PC-3 (cell line): ENCODE measurements at regions not wholly inside any gene's neighbourhood (a gene's known extent, or its start where the extent isn't known, plus 50 kb on each side); places are given as distances from the start of the nearest gene placed in this dataset.

Experiments used
- CTCF ChIP-seq: fragments of 300-600 bp; sonication (generic); conservative IDR thresholded peaks from 2 replicates; pipeline ENCODE4 v1.5.1; 2017; ENCODE audit warnings: antibody characterized with exemption, low read depth, mild to moderate bottlenecking, low read length
- EZH2 ChIP-seq: fragments of 300-600 bp; sonication (generic); IDR thresholded peaks from one replicate; pipeline ENCODE4 v1.6.1; 2017; ENCODE audit warnings: antibody characterized with exemption, mild to moderate bottlenecking, low read length; ENCODE audit not compliant: unreplicated experiment

GRCh38 chr18:78929516-78929915 is 50.1 kb upstream of the SALL3 start:
- TF ChIP-seq CTCF (no peak), EZH2 (no peak)
